ENCODE measurements at regions not wholly inside any gene's neighbourhood (a gene's known extent, or its start where the extent isn't known, plus 50 kb on each side); places are given as distances from the start of the nearest gene placed in this dataset.

DNA sequence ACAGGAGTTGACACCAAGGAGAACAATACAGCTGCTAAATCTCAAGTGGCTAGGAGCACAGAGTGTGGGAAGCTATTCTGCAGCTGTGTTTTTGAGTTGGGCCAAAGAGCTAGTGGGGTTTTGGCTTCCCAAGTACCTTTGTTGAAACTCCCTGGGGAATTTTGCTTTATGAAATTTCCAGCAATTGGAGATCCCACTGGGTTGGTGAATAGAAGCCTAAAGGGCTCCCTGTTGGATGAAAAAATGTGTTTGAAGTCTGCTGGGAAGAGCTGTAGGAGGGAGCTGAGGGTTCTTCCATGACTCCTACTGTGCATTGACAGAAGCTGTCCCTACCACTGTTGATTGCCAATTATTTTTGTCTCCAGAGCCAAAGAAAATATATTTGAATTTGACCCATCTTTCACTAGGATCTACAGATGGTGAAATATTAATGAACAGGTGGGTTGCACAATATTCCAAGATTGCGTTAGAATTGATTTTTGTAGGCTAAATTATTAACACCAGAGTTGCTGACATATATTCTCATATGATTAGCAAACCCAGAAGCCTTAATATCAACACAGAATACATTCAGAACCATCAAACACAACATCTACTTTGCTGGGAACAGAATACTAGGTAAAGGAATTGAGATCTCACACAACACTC lies 95.4 kb upstream of the CYP1B1 start:
- no peaks in the 10 kb centered on the region for H3K9me2 ChIP-seq (ENCODE audit: insufficient read depth, low read length)
- no peaks in the 10 kb centered on the region for H3K27me3 ChIP-seq (ENCODE audit: insufficient read depth, low read depth, low read length)
- H3K9me3 ChIP-seq (ENCODE audit: low read length): no peaks in the 10 kb centered on the region
- H4K20me1 ChIP-seq (ENCODE audit: insufficient read depth): no peaks in the 10 kb centered on the region
- H3F3A ChIP-seq (ENCODE audit: insufficient read depth, low read length, poor library complexity, severe bottlenecking): no peaks in the 10 kb centered on the region
- H3K79me2 ChIP-seq (replicated peaks; ENCODE audit: insufficient read depth, low read length): no peaks in the 10 kb centered on the region
- H2AFZ ChIP-seq (ENCODE audit: low read depth, low read length): no peak overlapping the region
- H3K27ac ChIP-seq (ENCODE audit: low read length): no peak overlapping the region
- H3K9ac ChIP-seq (ENCODE audit: low read length): no peak overlapping the region
- H3K4me2 ChIP-seq (ENCODE audit: low read length): no peak overlapping the region
- TF ChIP-seq POLR2AphosphoS5 (IDR thresholded peaks at IDR 0.05): no peak
- TF ChIP-seq MXI1 (conservative IDR thresholded peaks at IDR 0.05; ENCODE audit: poor library complexity, severe bottlenecking): no peak
- TF ChIP-seq, protein P1, sequence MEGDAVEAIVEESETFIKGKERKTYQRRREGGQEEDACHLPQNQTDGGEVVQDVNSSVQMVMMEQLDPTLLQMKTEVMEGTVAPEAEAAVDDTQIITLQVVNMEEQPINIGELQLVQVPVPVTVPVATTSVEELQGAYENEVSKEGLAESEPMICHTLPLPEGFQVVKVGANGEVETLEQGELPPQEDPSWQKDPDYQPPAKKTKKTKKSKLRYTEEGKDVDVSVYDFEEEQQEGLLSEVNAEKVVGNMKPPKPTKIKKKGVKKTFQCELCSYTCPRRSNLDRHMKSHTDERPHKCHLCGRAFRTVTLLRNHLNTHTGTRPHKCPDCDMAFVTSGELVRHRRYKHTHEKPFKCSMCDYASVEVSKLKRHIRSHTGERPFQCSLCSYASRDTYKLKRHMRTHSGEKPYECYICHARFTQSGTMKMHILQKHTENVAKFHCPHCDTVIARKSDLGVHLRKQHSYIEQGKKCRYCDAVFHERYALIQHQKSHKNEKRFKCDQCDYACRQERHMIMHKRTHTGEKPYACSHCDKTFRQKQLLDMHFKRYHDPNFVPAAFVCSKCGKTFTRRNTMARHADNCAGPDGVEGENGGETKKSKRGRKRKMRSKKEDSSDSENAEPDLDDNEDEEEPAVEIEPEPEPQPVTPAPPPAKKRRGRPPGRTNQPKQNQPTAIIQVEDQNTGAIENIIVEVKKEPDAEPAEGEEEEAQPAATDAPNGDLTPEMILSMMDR (IDR thresholded peaks at IDR 0.05; ENCODE audit: poor library complexity, severe bottlenecking): no peak
- no peak for TF ChIP-seq SMC3 (conservative IDR thresholded peaks at IDR 0.05; ENCODE audit: poor library complexity)
- TF ChIP-seq EZH2 (IDR thresholded peaks at IDR 0.05; ENCODE audit: borderline replicate concordance, insufficient read depth, low read length, poor library complexity, severe bottlenecking): no peak
- no peak for TF ChIP-seq TAF1 (IDR thresholded peaks at IDR 0.05; ENCODE audit: low read depth)
- TF ChIP-seq RAD21 (conservative IDR thresholded peaks at IDR 0.05): no peak
- TF ChIP-seq, protein P2, sequence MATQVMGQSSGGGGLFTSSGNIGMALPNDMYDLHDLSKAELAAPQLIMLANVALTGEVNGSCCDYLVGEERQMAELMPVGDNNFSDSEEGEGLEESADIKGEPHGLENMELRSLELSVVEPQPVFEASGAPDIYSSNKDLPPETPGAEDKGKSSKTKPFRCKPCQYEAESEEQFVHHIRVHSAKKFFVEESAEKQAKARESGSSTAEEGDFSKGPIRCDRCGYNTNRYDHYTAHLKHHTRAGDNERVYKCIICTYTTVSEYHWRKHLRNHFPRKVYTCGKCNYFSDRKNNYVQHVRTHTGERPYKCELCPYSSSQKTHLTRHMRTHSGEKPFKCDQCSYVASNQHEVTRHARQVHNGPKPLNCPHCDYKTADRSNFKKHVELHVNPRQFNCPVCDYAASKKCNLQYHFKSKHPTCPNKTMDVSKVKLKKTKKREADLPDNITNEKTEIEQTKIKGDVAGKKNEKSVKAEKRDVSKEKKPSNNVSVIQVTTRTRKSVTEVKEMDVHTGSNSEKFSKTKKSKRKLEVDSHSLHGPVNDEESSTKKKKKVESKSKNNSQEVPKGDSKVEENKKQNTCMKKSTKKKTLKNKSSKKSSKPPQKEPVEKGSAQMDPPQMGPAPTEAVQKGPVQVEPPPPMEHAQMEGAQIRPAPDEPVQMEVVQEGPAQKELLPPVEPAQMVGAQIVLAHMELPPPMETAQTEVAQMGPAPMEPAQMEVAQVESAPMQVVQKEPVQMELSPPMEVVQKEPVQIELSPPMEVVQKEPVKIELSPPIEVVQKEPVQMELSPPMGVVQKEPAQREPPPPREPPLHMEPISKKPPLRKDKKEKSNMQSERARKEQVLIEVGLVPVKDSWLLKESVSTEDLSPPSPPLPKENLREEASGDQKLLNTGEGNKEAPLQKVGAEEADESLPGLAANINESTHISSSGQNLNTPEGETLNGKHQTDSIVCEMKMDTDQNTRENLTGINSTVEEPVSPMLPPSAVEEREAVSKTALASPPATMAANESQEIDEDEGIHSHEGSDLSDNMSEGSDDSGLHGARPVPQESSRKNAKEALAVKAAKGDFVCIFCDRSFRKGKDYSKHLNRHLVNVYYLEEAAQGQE (IDR thresholded peaks at IDR 0.05; ENCODE audit: borderline replicate concordance): no peak
- TF ChIP-seq EP300 (conservative IDR thresholded peaks at IDR 0.05; ENCODE audit: poor library complexity, severe bottlenecking): no peak
- no peaks in the 10 kb centered on the region for H3K36me3 ChIP-seq (ENCODE audit: insufficient read depth, low read length)
- H3K4me3 ChIP-seq (ENCODE audit: low read length): no peak overlapping the region

DNA sequence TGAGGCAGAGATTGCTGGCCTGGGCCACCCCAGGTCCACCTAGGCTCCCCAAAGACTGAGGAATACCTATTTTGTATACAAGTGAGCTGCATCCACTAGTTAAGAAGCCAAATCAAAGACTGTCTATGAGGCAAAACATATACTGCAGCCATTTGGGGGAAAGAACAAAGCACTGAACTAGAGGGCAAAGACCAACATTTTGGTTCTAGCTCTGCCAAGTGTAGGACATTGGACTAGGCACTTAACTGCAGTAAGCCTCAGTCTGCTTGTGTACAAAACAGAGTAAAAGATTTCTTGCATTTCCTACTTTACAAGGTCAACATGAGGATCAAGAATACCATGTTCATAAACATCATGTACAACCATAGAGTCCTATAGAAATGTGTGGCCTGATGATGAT lies 94.8 kb upstream of the CYP1B1 start:
- Histone ChIP-seq H3K27ac (ENCODE audit: low read length) (no peak overlapping the region), H3K79me2 (replicated peaks; ENCODE audit: insufficient read depth, low read length) (no peaks in the 10 kb centered on the region), H3K36me3 (ENCODE audit: insufficient read depth, low read length) (no peaks in the 10 kb centered on the region), H3K4me3 (ENCODE audit: low read length) (no peak overlapping the region), H3K9me3 (ENCODE audit: low read length) (no peaks in the 10 kb centered on the region), H3F3A (ENCODE audit: insufficient read depth, low read length, poor library complexity, severe bottlenecking) (no peaks in the 10 kb centered on the region), H3K27me3 (ENCODE audit: insufficient read depth, low read depth, low read length) (no peaks in the 10 kb centered on the region), H4K20me1 (ENCODE audit: insufficient read depth) (no peaks in the 10 kb centered on the region), H3K4me2 (ENCODE audit: low read length) (no peak overlapping the region), H3K9me2 (ENCODE audit: insufficient read depth, low read length) (no peaks in the 10 kb centered on the region), H3K9ac (ENCODE audit: low read length) (no peak overlapping the region), H2AFZ (ENCODE audit: low read depth, low read length) (no peak overlapping the region)
- TF ChIP-seq TAF1 (IDR thresholded peaks at IDR 0.05; ENCODE audit: low read depth) (no peak), RAD21 (conservative IDR thresholded peaks at IDR 0.05) (no peak), SMC3 (conservative IDR thresholded peaks at IDR 0.05; ENCODE audit: poor library complexity) (no peak), POLR2AphosphoS5 (IDR thresholded peaks at IDR 0.05) (no peak), EZH2 (IDR thresholded peaks at IDR 0.05; ENCODE audit: borderline replicate concordance, insufficient read depth, low read length, poor library complexity, severe bottlenecking) (no peak), MXI1 (conservative IDR thresholded peaks at IDR 0.05; ENCODE audit: poor library complexity, severe bottlenecking) (no peak), EP300 (conservative IDR thresholded peaks at IDR 0.05; ENCODE audit: poor library complexity, severe bottlenecking) (no peak)
- TF ChIP-seq, protein P1 (IDR thresholded peaks at IDR 0.05; ENCODE audit: poor library complexity, severe bottlenecking): no peak
- TF ChIP-seq, protein P2 (IDR thresholded peaks at IDR 0.05; ENCODE audit: borderline replicate concordance): no peak
